Omental fat pad (tissue), 3 donors: ENCODE measurements at regions not wholly inside any gene's neighbourhood (a gene's known extent, or its start where the extent isn't known, plus 50 kb on each side); places are given as distances from the start of the nearest gene placed in this dataset.

ENCODE experiments used
- ATAC-seq: fragments of 150-250 bp; one replicate; pipeline ENCODE4 v1.9.1; 2016; ENCODE audit warnings: mild to moderate bottlenecking, moderate library complexity; ENCODE audit not compliant: low FRiP score
- DNase-seq: peaks from one replicate; pipeline ENCODE4 v3.0.0-alpha.2; 2019; ENCODE audit warnings: low spot score
- CTCF ChIP-seq, 3 donors: fragments of 450-650 bp; IDR thresholded peaks; one replicate each; pipeline ENCODE4 v1.5.1; 2016 to 2017; ENCODE audit warnings: antibody characterized with exemption in 3 of 3, mild to moderate bottlenecking in 3 of 3, moderate library complexity in 2 of 3

- ATAC-seq: no peak
Observed at GRCh38 chr5:167271511-167271910, 1019.9 kb upstream of the WWC1 start.

GRCh38 chr5:167280111-167280510, 1011.3 kb upstream of the WWC1 start:
- no peak for TF ChIP-seq CTCF (IDR thresholded peaks at IDR 0.05)
- DNase-seq (no peak), ATAC-seq (no peak)

More at GRCh38 chr5:167271511-167271910, 1019.9 kb upstream of the WWC1 start:
- no peak for TF ChIP-seq CTCF (IDR thresholded peaks at IDR 0.05)
- DNase-seq: no peak

- ATAC-seq (no peak), DNase-seq (no peak)
- TF ChIP-seq CTCF (IDR thresholded peaks at IDR 0.05): no peak
Observed at GRCh38 chr5:167281925-167282324, 1009.5 kb upstream of the WWC1 start.

GRCh38 chr5:167283691-167284090, 1007.8 kb upstream of the WWC1 start:
- ATAC-seq: no peak
- DNase-seq: no peak
- no peak for TF ChIP-seq CTCF (IDR thresholded peaks at IDR 0.05)

- ATAC-seq (no peak), DNase-seq (no peak)
- TF ChIP-seq CTCF (IDR thresholded peaks at IDR 0.05): no peak
Observed at GRCh38 chr5:167284222-167284890, 1007.1 kb upstream of the WWC1 start.

- no peak for TF ChIP-seq CTCF (IDR thresholded peaks at IDR 0.05)
- DNase-seq (no peak), ATAC-seq (no peak)
Observed at GRCh38 chr5:167285591-167285990, 1005.9 kb upstream of the WWC1 start.

GRCh38 chr5:167286891-167287290, 1004.6 kb upstream of the WWC1 start:
- TF ChIP-seq CTCF (IDR thresholded peaks at IDR 0.05): no peak
- no peak for ATAC-seq
- DNase-seq: no peak
